SK-N-SH treated with all-trans-retinoic acid at 6 μM for 48 hours (cell line): ENCODE measurements at regions not wholly inside any gene's neighbourhood (a gene's known extent, or its start where the extent isn't known, plus 50 kb on each side); places are given as distances from the start of the nearest gene placed in this dataset.

Experiments
- ATAC-seq: fragments of 200-7000 bp; cut with Tn5 transposase; 3 replicates; pipeline ENCODE4 v1.9.1; 2020; ENCODE audit warnings: mild to moderate bottlenecking, moderate library complexity
- ARNTL ChIP-seq: fragments of 450-650 bp; formaldehyde crosslinking; IDR thresholded peaks from 2 replicates; pipeline ENCODE4 v1.5.0; 2020; ENCODE audit warnings: low read depth, mild to moderate bottlenecking, moderate library complexity, borderline replicate concordance
- BACH2 ChIP-seq: fragments of 250-450 bp; sonication (Bioruptor Pico); IDR thresholded peaks from 2 replicates; pipeline ENCODE4 v1.9.0; 2021; ENCODE audit warnings: mild to moderate bottlenecking, borderline replicate concordance
- CREB5 ChIP-seq: fragments of 250-450 bp; sonication (Bioruptor Pico); IDR thresholded peaks from 2 replicates; pipeline ENCODE4 v1.5.1; 2020; ENCODE audit warnings: low read depth, mild to moderate bottlenecking, moderate library complexity
- CSDC2 ChIP-seq: fragments of 250-450 bp; sonication (Bioruptor Pico); IDR thresholded peaks from 2 replicates; pipeline ENCODE4 v1.5.0; 2020; ENCODE audit warnings: mild to moderate bottlenecking, moderate library complexity
- CSRNP3 ChIP-seq: fragments of 250-450 bp; sonication (Bioruptor Pico); IDR thresholded peaks from 2 replicates; pipeline ENCODE4 v1.5.1; 2021; ENCODE audit warnings: mild to moderate bottlenecking, moderate library complexity
- ESRRG ChIP-seq: fragments of 250-450 bp; sonication (Bioruptor Pico); IDR thresholded peaks from 2 replicates; pipeline ENCODE4 v1.6.1; 2021; ENCODE audit warnings: mild to moderate bottlenecking
- GLIS3 ChIP-seq: fragments of 250-450 bp; sonication (Bioruptor Pico); IDR thresholded peaks from 2 replicates; pipeline ENCODE4 v1.5.0; 2020; ENCODE audit warnings: mild to moderate bottlenecking, moderate library complexity
- ISL1 ChIP-seq: fragments of 250-450 bp; sonication (Bioruptor Pico); IDR thresholded peaks from 2 replicates; pipeline ENCODE4 v2.1.2; 2022; ENCODE audit warnings: mild to moderate bottlenecking, moderate library complexity
- OSR1 ChIP-seq: fragments of 250-450 bp; sonication (Bioruptor Pico); IDR thresholded peaks from 2 replicates; pipeline ENCODE4 v1.8.0; 2022; ENCODE audit warnings: moderate library complexity, mild to moderate bottlenecking, inconsistent platforms
- POU6F1 ChIP-seq: fragments of 250-450 bp; sonication (Bioruptor Pico); IDR thresholded peaks from 2 replicates; pipeline ENCODE4 v1.8.0; 2021; ENCODE audit warnings: low read depth, mild to moderate bottlenecking, moderate library complexity, borderline replicate concordance
- PPARA ChIP-seq: fragments of 250-450 bp; sonication (Bioruptor Pico); IDR thresholded peaks from 2 replicates; pipeline ENCODE4 v1.5.0; 2020; ENCODE audit warnings: mild to moderate bottlenecking, borderline replicate concordance
- SNAI2 ChIP-seq: fragments of 250-450 bp; sonication (Bioruptor Pico); IDR thresholded peaks from 2 replicates; pipeline ENCODE4 v1.5.0; 2020; ENCODE audit warnings: mild to moderate bottlenecking, moderate library complexity
- TCF4 ChIP-seq: fragments of 250-450 bp; sonication (Bioruptor Pico); IDR thresholded peaks from 2 replicates; pipeline ENCODE4 v1.8.0; 2021; ENCODE audit warnings: mild to moderate bottlenecking, moderate library complexity, borderline replicate concordance
- ZC3H10 ChIP-seq: fragments of 250-450 bp; sonication (Bioruptor Pico); IDR thresholded peaks from 2 replicates; pipeline ENCODE4 v1.5.1; 2021; ENCODE audit warnings: mild to moderate bottlenecking, moderate library complexity
- ZFP3 ChIP-seq: fragments of 250-450 bp; sonication (Bioruptor Pico); IDR thresholded peaks from 2 replicates; pipeline ENCODE4 v1.5.0; 2020; ENCODE audit warnings: mild to moderate bottlenecking, moderate library complexity
- ZFP30 ChIP-seq: fragments of 450-650 bp; formaldehyde crosslinking; IDR thresholded peaks from 2 replicates; pipeline ENCODE4 v1.5.0; 2022; ENCODE audit warnings: mild to moderate bottlenecking, moderate library complexity
- ZNF565 ChIP-seq: fragments of 450-650 bp; formaldehyde crosslinking; conservative IDR thresholded peaks from 2 replicates; pipeline ENCODE4 v1.5.0; 2020; ENCODE audit warnings: low read depth, mild to moderate bottlenecking, moderate library complexity
- ZNF70 ChIP-seq: fragments of 450-650 bp; formaldehyde crosslinking; IDR thresholded peaks from 2 replicates; pipeline ENCODE4 v1.5.0; 2020; ENCODE audit warnings: mild to moderate bottlenecking, moderate library complexity
- ZNF8 ChIP-seq: fragments of 450-650 bp; formaldehyde crosslinking; IDR thresholded peaks from 2 replicates; pipeline ENCODE4 v1.5.0; 2020; ENCODE audit warnings: mild to moderate bottlenecking, moderate library complexity
- TF ChIP-seq, protein P1 (sequence below): fragments of 250-450 bp; sonication (Bioruptor Pico); IDR thresholded peaks from 2 replicates; pipeline ENCODE4 v1.5.0; 2020; ENCODE audit warnings: mild to moderate bottlenecking, moderate library complexity

DNA sequence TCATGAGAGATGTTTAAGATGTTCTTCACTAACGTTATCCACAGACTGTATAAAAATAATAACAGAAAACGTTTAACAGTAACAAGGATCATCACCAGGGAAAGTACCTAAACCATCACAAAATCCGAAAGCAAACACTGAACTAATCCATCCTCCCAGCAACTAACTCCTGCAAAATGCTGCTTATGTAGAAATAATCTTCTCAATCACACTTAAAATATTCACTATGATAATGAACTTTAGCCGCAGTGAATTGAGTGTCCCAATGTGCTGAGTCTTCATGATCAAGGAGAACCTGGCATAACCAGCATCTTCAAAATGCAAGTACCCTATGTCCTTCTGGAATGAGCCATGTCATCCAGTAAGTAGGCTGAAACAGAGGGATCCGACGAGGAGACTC is 166.1 kb downstream of the LTN1 start (continued):
- no peak for TF ChIP-seq POU6F1 (CRISPR knock-in tag)
- no peak for TF ChIP-seq ESRRG
- no peak for TF ChIP-seq ZFP3 (CRISPR knock-in tag)
- TF ChIP-seq GLIS3: no peak
- no peak for TF ChIP-seq ZNF70
- no peak for TF ChIP-seq TCF4 (CRISPR knock-in tag)
- no peak for TF ChIP-seq ZNF8 (CRISPR knock-in tag)

DNA sequence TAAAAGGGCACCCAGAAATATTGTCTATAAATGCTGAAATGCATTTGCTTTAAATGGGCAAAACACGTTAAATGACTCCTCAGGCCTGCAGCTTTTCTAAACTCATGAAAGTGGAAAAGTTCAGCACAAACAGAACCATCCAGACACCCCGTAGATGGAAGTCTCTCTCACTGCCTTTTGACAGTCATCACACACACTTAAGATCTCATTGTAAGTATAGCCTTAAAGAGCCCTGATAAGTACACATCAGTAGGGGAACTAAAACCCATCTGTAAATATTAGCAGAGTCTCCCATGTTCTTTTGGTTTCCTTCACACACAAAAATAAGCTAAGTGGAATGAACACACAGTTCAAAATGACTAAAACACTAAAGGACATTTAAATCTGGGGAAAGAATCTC is 166.7 kb downstream of the LTN1 start:
- ATAC-seq: no peak
- TF ChIP-seq POU6F1 (CRISPR knock-in tag) (no peak), ESRRG (no peak), CREB5 (no peak), OSR1 (CRISPR knock-in tag) (no peak), ZFP30 (CRISPR knock-in tag) (no peak), CSDC2 (CRISPR knock-in tag) (no peak), ARNTL (CRISPR knock-in tag) (no peak), ZNF565 (CRISPR knock-in tag) (no peak), ZNF70 (no peak)
- TF ChIP-seq, protein P1, sequence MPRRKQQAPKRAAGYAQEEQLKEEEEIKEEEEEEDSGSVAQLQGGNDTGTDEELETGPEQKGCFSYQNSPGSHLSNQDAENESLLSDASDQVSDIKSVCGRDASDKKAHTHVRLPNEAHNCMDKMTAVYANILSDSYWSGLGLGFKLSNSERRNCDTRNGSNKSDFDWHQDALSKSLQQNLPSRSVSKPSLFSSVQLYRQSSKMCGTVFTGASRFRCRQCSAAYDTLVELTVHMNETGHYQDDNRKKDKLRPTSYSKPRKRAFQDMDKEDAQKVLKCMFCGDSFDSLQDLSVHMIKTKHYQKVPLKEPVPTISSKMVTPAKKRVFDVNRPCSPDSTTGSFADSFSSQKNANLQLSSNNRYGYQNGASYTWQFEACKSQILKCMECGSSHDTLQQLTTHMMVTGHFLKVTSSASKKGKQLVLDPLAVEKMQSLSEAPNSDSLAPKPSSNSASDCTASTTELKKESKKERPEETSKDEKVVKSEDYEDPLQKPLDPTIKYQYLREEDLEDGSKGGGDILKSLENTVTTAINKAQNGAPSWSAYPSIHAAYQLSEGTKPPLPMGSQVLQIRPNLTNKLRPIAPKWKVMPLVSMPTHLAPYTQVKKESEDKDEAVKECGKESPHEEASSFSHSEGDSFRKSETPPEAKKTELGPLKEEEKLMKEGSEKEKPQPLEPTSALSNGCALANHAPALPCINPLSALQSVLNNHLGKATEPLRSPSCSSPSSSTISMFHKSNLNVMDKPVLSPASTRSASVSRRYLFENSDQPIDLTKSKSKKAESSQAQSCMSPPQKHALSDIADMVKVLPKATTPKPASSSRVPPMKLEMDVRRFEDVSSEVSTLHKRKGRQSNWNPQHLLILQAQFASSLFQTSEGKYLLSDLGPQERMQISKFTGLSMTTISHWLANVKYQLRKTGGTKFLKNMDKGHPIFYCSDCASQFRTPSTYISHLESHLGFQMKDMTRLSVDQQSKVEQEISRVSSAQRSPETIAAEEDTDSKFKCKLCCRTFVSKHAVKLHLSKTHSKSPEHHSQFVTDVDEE (CRISPR knock-in tag): no peak

DNA sequence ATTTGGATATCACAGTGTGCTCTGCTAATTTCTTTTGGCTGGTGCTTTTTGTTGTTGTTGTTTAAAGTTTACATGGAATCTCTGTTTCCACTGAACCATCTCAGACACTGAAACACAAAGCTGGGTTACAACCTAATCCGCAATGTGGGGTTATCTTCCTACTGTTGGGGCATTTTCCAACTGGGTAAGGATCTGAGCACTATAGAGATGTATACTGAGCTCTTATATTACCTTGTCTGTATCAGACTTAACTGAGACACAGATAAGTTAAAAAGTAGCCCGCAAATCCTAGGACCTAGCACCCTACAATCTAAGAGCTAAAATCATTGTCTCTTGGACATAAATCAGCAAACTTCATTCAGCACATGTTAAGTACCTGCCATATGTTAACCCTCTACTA is 169.2 kb downstream of the LTN1 start:
- ATAC-seq: peak; percentile 44
- TF ChIP-seq PPARA (CRISPR knock-in tag) (no peak), CSRNP3 (CRISPR knock-in tag) (no peak), POU6F1 (CRISPR knock-in tag) (no peak), ZFP3 (CRISPR knock-in tag) (peak; percentile 85)

- ATAC-seq: peak; percentile 90
- TF ChIP-seq CREB5: peak; percentile 77
- TF ChIP-seq, protein P1 (CRISPR knock-in tag): peak; percentile 72; the same call in 1 of the 2 replicates
- TF ChIP-seq SNAI2 (CRISPR knock-in tag): peak; percentile 25; the same call in 1 of the 2 replicates
- no peak for TF ChIP-seq ZC3H10 (CRISPR knock-in tag)
- no peak for TF ChIP-seq CSDC2 (CRISPR knock-in tag)
- no peak for TF ChIP-seq ZFP3 (CRISPR knock-in tag)
- TF ChIP-seq BACH2 (CRISPR knock-in tag): no peak
- no peak for TF ChIP-seq ZNF70
- TF ChIP-seq ISL1: peak; percentile 98
- 0 out of 2 replicates have a peak, but pooled peaks have one; percentile 50 for TF ChIP-seq GLIS3
These were observed 170.0 kb downstream of the LTN1 start for GRCh38 chr21:28822486-28823335.
